ENCODE measurements at regions not wholly inside any gene's neighbourhood (a gene's known extent, or its start where the extent isn't known, plus 50 kb on each side); places are given as distances from the start of the nearest gene placed in this dataset.

GRCh38 chr2:187918996-187919821 is 365.0 kb upstream of the TFPI start:
- H3K14ac ChIP-seq (replicated peaks; ENCODE audit: low read depth, low read length) = no peak overlapping the region
- no peak overlapping the region for H3K4me3 ChIP-seq (ENCODE audit: insufficient read depth, low read depth, low read length)
- no TSS peak for BruUV-seq (replicated peaks)
- ChIA-PET POLR2A (ENCODE audit: unreplicated experiment) (no interaction called here), CTCF (no interaction called here)
- no peak overlapping the region for H3K9ac ChIP-seq (ENCODE audit: low read depth, low read length)
- H4K5ac ChIP-seq (ENCODE audit: low read depth, low read length) = no peak overlapping the region
- no peaks in the 10 kb centered on the region for H3K27me3 ChIP-seq (ENCODE audit: control insufficient read depth, insufficient read depth, low read length)
- H3K4me1 ChIP-seq (ENCODE audit: control insufficient read depth, insufficient read depth, low read length) = no peaks in the 10 kb centered on the region; the same call in 1 of the 2 replicates
- no peak overlapping the region for H2AFZ ChIP-seq (replicated peaks; ENCODE audit: low read length, poor library complexity)
- no peaks in the 10 kb centered on the region for H3K36me3 ChIP-seq (ENCODE audit: control insufficient read depth, insufficient read depth, low read length)
- no peak overlapping the region for H2BK15ac ChIP-seq (ENCODE audit: low read depth, low read length)
- TF ChIP-seq CEBPB (IDR thresholded peaks at IDR 0.05; ENCODE audit: low read depth, low read length) = no peak
- no peak for TF ChIP-seq CTCF (conservative IDR thresholded peaks at IDR 0.05; ENCODE audit: low read depth, low read length)
- no peak for TF ChIP-seq CHD1 (IDR thresholded peaks at IDR 0.05; ENCODE audit: low read depth, low read length)
- TF ChIP-seq USF2 (IDR thresholded peaks at IDR 0.05; ENCODE audit: low read depth, low read length) = no peak
- no peak for TF ChIP-seq SMC3 (IDR thresholded peaks at IDR 0.05; ENCODE audit: low read depth, low read length)
- H3K9me3 ChIP-seq (ENCODE audit: control insufficient read depth, insufficient read depth, low read length) = no peaks in the 10 kb centered on the region
- H3K23ac ChIP-seq (ENCODE audit: low read depth, low read length) = no peak overlapping the region
- H2BK5ac ChIP-seq (ENCODE audit: low read depth, low read length, poor library complexity, severe bottlenecking) = no peak overlapping the region
- no peak overlapping the region for H3K27ac ChIP-seq (ENCODE audit: insufficient read depth, low read length)
- H3K18ac ChIP-seq (ENCODE audit: low read depth, low read length) = no peak overlapping the region
- H2AK5ac ChIP-seq (ENCODE audit: low read depth, low read length) = no peak overlapping the region
- no CpG with 5 or more reads among the region's 4 CpGs for WGBS, 2 experiments (ENCODE audit: extremely low coverage in 2 of 2, insufficient read length in 1 of 2)
- no peak overlapping the region for H2BK20ac ChIP-seq (ENCODE audit: low read depth, low read length)
- H2BK120ac ChIP-seq (ENCODE audit: low read depth, low read length) = no peak overlapping the region
- intact Hi-C loops (cut with micrococcal nuclease) (no loop called here), in situ Hi-C loops (cut with MboI; ENCODE audit: low sequenced_read_pairs) (no loop called here), dilution Hi-C loops (cut with HindIII; ENCODE audit: low sequenced_read_pairs, unreplicated experiment) (no loop called here)
- H4K8ac ChIP-seq (ENCODE audit: low read depth in 2 of 2, low read length in 2 of 2) = no peak overlapping the region
- no peak overlapping the region for H3K4ac ChIP-seq (ENCODE audit: low read depth, low read length)
- ATAC-seq (ENCODE audit: low read depth) = no peak
- H3K9me1 ChIP-seq (ENCODE audit: insufficient read depth, low read length) = 0 out of 2 replicates have a peak, but pooled peaks cover 4% of the 10 kb centered on the region
- no peaks in the 10 kb centered on the region for H3K79me1 ChIP-seq (ENCODE audit: low read depth in 1 of 2, low read length in 2 of 2)
- H3K4me2 ChIP-seq (ENCODE audit: low read depth, low read length) = no peak overlapping the region
- no peak overlapping the region for H2AK9ac ChIP-seq (replicated peaks; ENCODE audit: low read depth, low read length, poor library complexity)
- no peak for DNase-seq
- H4K91ac ChIP-seq (ENCODE audit: insufficient read depth, low read depth, low read length) = no peak overlapping the region
- no peaks in the 10 kb centered on the region for H4K20me1 ChIP-seq (ENCODE audit: insufficient read depth, low read length)
- H3K56ac ChIP-seq (ENCODE audit: extremely low read depth, insufficient read depth, low read length) = no peak overlapping the region
